Heart right ventricle (tissue), 16 donors: ENCODE measurements at regions not wholly inside any gene's neighbourhood (a gene's known extent, or its start where the extent isn't known, plus 50 kb on each side); places are given as distances from the start of the nearest gene placed in this dataset.

Experiments used
- ATAC-seq, 8 donors: fragments of 200-7000 bp; cut with Tn5 transposase; one replicate each; pipeline ENCODE4 v1.9.1; 2020; ENCODE audit warnings: mild to moderate bottlenecking in 8 of 8, moderate library complexity in 8 of 8, moderate number of reproducible peaks in 1 of 8
- DNase-seq, 2 donors: peaks; one replicate each; pipeline ENCODE4 v3.0.0-alpha.2; 2020
- H3K27ac ChIP-seq, 10 donors: fragments of 200-600 bp; sonication (generic) in 2 of 10; one replicate each; pipeline versions ENCODE4 v1.5.0 to v1.8.0; 2020 to 2022; ENCODE audit warnings: mild to moderate bottlenecking in 3 of 10
- H3K27me3 ChIP-seq, 7 donors: fragments of 200-600 bp; one replicate each; pipeline ENCODE4 v1.8.0; 2021 to 2022; ENCODE audit warnings: mild to moderate bottlenecking in 2 of 7
- H3K36me3 ChIP-seq, 9 donors: fragments of 200-600 bp; sonication (generic) in 1 of 9; one replicate each; pipeline versions ENCODE4 v1.5.0 to v1.8.0; 2020 to 2022; ENCODE audit warnings: mild to moderate bottlenecking in 2 of 9
- H3K4me1 ChIP-seq, 9 donors: fragments of 200-600 bp; sonication (generic) in 1 of 9; one replicate each; pipeline versions ENCODE4 v1.5.0 to v1.8.0; 2020 to 2022; ENCODE audit warnings: mild to moderate bottlenecking in 4 of 9
- H3K4me3 ChIP-seq, 10 donors: fragments of 200-600 bp; sonication (generic) in 2 of 10; one replicate each; pipeline versions ENCODE4 v1.5.0 to v1.8.0; 2020 to 2022; ENCODE audit warnings: mild to moderate bottlenecking in 7 of 10, moderate library complexity in 2 of 10
- H3K9me3 ChIP-seq, 11 donors: fragments of 200-600 bp in 10 of 11; sonication (generic) in 2 of 11; one replicate each; pipeline versions ENCODE4 v1.5.0 to v1.8.0; 2013 to 2022; ENCODE audit warnings: mild to moderate bottlenecking in 2 of 11, control low read depth in 1 of 11, moderate library complexity in 1 of 11
- WGBS, 2 donors: extraction: QIAGEN DNeasy Blood & Tissue Kit; methylation state at CpG; one replicate each; pipeline ENCODE4 v1.1.7; 2013; ENCODE audit warnings: inconsistent platforms in 1 of 2; 5-methylcytosine and 5-hydroxymethylcytosine counted together
- intact Hi-C, 10 donors: fragments of 100-400 bp; cut with DNase I; formaldehyde crosslinking; loops; one replicate each; pipeline versions ENCODE4 v1.11.1 to v1.14.2; 2022
- TF ChIP-seq, protein P1 (sequence below), 9 donors: fragments of 200-600 bp; sonication (generic) in 2 of 9; IDR thresholded peaks; one replicate each; pipeline versions ENCODE4 v1.5.0 to v1.8.0; 2021 to 2022; ENCODE audit warnings: antibody characterized with exemption in 9 of 9, mild to moderate bottlenecking in 5 of 9, moderate library complexity in 1 of 9
- donor health status: Arrhythmogenic right ventricular cardiomyopathy.
- donor health status: ischemic (EF 13 %, LVEDD 7.1; RV severe dilation, severe dysfunction).
- donor health status: healthy with polysubstance abuse.
- donor health status: DM: no; HTN: yes; CAD: no.
- donor health status: DM: no; HTN: no; CAD: no.
- donor health status: ischemic (EF 25% LVEDD 6.9; RV normal size, moderate dysfunction).
- donor health status: ischemic (EF 25% LVEDD 5.7; RV mildly dilated, moderate dysfunction).
- donor health status: healthy.
- donor health status: DM: yes; HTN: yes; CAD: no.
- donor health status: Ischemic cardiomyopathy.
- donor health status: ischemic (EF 35%, LVEDD 5.7; RV mildly dilated, moderate dysfunction).
- donor health status: nonischemic (EF 11% LVEDD 7.7; RV severe dilation, severe dysfunction).
- donor health status: DM: yes; HTN: yes; CAD: no.
- donor health status: PGD.
- donor health status: ischemic (EF 29% LVEDD 5.4; RV normal size, mild dysfunction).
- donor health status: nonischemic (EF 23%, LVEDD 6.1; RV moderate dilation, normal function).

DNA sequence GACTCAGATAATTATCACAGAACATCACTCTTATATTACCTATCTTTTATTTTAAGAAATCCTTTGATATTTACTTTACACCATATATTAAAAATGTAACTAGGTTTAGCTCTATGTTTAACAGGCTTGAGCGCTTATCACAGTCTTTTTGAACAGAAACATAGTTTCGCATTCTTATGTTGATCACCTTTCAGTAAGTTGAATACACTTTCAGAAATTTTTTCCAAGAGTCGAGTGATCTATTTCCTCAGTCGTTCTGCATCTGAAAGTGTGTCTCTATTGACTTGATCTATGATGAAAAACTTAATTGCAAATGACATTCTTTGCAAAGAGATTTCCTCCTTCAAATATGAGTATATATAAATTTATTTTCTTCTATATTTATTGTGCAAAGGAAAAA lies 516.6 kb upstream of the KCNMB2 start:
- Histone ChIP-seq H3K36me3 (no peaks in the 10 kb centered on the region), H3K4me1 (no peaks in the 10 kb centered on the region), H3K4me3 (no peak overlapping the region), H3K27me3 (no peaks in the 10 kb centered on the region), H3K27ac (no peak overlapping the region), H3K9me3 (no peaks in the 10 kb centered on the region)
- ATAC-seq (no peak), DNase-seq (no peak)
- TF ChIP-seq, protein P1, sequence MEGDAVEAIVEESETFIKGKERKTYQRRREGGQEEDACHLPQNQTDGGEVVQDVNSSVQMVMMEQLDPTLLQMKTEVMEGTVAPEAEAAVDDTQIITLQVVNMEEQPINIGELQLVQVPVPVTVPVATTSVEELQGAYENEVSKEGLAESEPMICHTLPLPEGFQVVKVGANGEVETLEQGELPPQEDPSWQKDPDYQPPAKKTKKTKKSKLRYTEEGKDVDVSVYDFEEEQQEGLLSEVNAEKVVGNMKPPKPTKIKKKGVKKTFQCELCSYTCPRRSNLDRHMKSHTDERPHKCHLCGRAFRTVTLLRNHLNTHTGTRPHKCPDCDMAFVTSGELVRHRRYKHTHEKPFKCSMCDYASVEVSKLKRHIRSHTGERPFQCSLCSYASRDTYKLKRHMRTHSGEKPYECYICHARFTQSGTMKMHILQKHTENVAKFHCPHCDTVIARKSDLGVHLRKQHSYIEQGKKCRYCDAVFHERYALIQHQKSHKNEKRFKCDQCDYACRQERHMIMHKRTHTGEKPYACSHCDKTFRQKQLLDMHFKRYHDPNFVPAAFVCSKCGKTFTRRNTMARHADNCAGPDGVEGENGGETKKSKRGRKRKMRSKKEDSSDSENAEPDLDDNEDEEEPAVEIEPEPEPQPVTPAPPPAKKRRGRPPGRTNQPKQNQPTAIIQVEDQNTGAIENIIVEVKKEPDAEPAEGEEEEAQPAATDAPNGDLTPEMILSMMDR (IDR thresholded peaks at IDR 0.05) = no peak
- WGBS, 2 donors = 81 to 86% methylated on average over 4 of the region's 4 CpGs
- intact Hi-C loops = no loop called here

DNA sequence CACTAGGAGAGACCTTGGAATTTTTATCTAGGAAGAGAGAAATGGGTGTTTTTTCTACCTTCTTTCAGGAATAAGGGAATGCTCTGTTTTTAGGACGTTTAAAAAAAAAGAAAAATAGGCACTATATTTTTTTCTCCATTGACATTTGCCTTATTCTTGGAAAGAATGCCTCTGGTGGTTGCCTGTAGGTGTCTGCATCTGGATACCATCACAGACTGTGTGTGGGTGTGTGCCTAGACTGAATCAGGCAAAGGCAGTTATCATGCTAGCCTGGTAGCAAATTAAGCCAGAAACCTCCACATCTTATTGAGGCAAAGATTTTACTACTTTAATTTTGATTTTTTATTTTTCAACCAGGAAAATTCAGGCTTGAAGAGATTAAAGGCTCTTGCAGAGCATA lies 513.6 kb upstream of the KCNMB2 start:
- ATAC-seq = no peak
- intact Hi-C loops = no loop called here
- TF ChIP-seq, protein P1 (IDR thresholded peaks at IDR 0.05) = no peak
- no peaks in the 10 kb centered on the region for H3K9me3 ChIP-seq
- no peaks in the 10 kb centered on the region for H3K36me3 ChIP-seq
- no peak overlapping the region for H3K4me3 ChIP-seq
- no peaks in the 10 kb centered on the region for H3K4me1 ChIP-seq
- no peaks in the 10 kb centered on the region for H3K27me3 ChIP-seq
- no peak for DNase-seq
- 81 to 87% methylated on average over 1 of the region's 1 CpG for WGBS, 2 donors
- H3K27ac ChIP-seq = no peak overlapping the region

DNA sequence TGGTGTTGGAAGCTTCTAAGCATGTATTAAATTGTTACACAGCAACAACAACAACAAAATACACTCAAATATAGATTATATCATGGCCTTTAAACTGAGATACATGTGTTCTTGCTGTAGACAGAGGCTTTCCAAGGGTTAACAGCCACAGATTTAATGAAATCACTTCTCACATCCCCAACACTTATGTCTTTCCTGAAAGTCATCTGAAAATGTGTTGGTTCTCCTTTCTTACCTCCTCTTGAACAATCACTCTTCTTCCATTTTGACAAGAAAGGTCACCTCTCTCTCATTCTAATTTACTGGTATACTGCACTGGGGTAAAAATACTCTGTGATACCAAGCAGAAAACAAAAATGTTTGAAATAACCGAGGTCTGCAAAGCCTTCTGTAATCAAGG lies 507.3 kb upstream of the KCNMB2 start:
- no peak overlapping the region for H3K4me3 ChIP-seq
- intact Hi-C loops = no loop called here
- no peaks in the 10 kb centered on the region for H3K27me3 ChIP-seq
- 80 to 83% methylated on average over 1 of the region's 1 CpG for WGBS, 2 donors
- H3K4me1 ChIP-seq = no peaks in the 10 kb centered on the region
- no peak for ATAC-seq
- TF ChIP-seq, protein P1 (IDR thresholded peaks at IDR 0.05) = no peak
- H3K9me3 ChIP-seq = no peaks in the 10 kb centered on the region
- H3K27ac ChIP-seq = no peak overlapping the region
- DNase-seq = no peak
- no peaks in the 10 kb centered on the region for H3K36me3 ChIP-seq

DNA sequence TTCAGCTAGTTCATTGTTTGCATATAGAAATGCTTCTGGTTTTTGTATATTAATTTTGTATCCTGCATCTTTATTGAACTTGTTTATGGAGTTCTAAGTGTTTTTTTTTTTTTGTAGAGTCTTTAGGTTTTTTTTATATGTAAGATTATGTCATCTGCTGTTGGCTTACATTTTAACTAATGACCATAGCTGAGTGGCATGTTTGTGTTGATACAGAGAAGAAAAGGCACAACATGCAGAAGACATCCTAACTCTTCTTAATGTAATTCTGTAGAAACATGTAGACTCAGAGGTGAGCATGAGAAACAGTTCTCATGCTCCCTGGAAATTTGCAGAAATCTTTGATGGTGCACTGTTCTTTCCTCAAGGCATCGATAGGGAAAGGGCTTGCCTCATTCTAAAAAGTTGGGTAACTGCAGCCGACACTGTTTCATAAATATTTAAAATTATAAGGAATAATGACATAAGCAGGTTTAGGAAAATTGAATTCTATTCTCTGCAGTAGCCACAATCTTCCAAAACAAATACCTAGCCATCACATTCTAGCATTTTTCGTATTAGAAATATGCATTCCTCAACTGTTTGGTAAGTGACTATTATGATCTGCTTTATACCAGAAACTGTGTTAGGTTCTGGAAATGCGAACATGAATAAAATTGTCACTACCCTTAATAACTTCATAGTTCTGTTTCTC lies 499.6 kb upstream of the KCNMB2 start:
- no peaks in the 10 kb centered on the region for H3K27me3 ChIP-seq
- intact Hi-C loops = no loop called here
- DNase-seq = no peak
- H3K4me3 ChIP-seq = no peak overlapping the region
- H3K27ac ChIP-seq = no peak overlapping the region
- TF ChIP-seq, protein P1 (IDR thresholded peaks at IDR 0.05) = no peak
- H3K4me1 ChIP-seq = no peaks in the 10 kb centered on the region
- no peaks in the 10 kb centered on the region for H3K36me3 ChIP-seq
- no peak for ATAC-seq
- peaks cover 0 to 11% (median 0%) of the 10 kb centered on the region in 11 donors for H3K9me3 ChIP-seq
- WGBS, 2 donors = 93 to 95% methylated on average over 4 of the region's 4 CpGs
